Fibroblast of skin of scalp (primary cell): ENCODE measurements at regions not wholly inside any gene's neighbourhood (a gene's known extent, or its start where the extent isn't known, plus 50 kb on each side); places are given as distances from the start of the nearest gene placed in this dataset.
A peak's percentile ranks its signal among the peaks of the same experiment; 100 is the strongest.
"Not testable (repeated sequence)": the region's sequence is repeated elsewhere in the genome, so short reads cannot be mapped to it uniquely, and the experiment has no call there.

Source experiments
- DNase-seq: peaks from one replicate; pipeline ENCODE4 v3.0.0-alpha.2; 2013

GRCh38 chr6:84581494-84582259 lies 182.7 kb downstream of the TBX18 start:
- peak; percentile 77 for DNase-seq

- no peak for DNase-seq
These were observed 185.0 kb downstream of the TBX18 start for GRCh38 chr6:84579404-84579803.

GRCh38 chr6:84576029-84576428 lies 188.4 kb downstream of the TBX18 start:
- DNase-seq: no peak

- peak; percentile 50 for DNase-seq
These were observed 189.1 kb downstream of the TBX18 start for GRCh38 chr6:84575264-84575663.

GRCh38 chr6:84569882-84570281 lies 194.5 kb downstream of the TBX18 start:
- DNase-seq: no peak

DNA sequence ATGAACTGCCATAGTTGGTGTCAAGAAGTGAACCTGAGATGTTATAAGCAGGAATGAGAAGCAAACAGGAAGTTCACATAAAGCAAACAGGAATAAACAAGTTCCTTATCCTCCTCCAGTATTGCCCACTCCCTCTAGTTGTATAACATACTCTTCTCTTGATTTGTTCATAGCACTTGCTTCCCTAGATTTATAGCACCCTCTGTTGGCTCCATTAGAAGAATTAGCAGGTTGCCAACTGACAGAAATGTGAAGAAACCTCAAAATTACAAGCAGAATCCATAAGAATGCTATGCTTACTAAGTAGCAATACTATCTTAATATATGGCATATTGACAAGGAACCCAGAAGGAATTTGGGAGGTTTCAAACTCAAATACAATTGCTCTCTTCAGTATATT lies 195.4 kb downstream of the TBX18 start:
- peak; percentile 70 for DNase-seq

DNA sequence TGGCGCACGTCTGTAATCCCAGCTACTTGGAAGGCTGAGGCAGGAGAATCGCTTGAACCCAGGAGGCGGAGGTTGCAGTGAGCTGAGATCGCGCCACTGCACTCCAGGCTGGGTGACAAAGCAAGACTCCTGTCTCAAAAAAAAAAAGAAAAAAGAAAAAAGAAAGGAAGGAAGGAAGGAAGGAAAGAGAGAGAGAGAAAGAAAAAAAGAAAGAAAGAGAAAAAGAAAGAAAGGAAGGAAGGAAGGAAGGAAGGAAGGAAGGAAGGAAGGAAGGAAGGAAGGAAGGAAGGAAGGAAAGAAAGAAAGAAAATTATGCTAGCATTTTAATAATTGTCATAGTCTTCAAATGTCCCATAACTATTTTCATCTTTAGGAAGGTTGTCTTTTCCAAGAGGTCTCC lies 198.7 kb downstream of the TBX18 start:
- not testable (repeated sequence) for DNase-seq

DNA sequence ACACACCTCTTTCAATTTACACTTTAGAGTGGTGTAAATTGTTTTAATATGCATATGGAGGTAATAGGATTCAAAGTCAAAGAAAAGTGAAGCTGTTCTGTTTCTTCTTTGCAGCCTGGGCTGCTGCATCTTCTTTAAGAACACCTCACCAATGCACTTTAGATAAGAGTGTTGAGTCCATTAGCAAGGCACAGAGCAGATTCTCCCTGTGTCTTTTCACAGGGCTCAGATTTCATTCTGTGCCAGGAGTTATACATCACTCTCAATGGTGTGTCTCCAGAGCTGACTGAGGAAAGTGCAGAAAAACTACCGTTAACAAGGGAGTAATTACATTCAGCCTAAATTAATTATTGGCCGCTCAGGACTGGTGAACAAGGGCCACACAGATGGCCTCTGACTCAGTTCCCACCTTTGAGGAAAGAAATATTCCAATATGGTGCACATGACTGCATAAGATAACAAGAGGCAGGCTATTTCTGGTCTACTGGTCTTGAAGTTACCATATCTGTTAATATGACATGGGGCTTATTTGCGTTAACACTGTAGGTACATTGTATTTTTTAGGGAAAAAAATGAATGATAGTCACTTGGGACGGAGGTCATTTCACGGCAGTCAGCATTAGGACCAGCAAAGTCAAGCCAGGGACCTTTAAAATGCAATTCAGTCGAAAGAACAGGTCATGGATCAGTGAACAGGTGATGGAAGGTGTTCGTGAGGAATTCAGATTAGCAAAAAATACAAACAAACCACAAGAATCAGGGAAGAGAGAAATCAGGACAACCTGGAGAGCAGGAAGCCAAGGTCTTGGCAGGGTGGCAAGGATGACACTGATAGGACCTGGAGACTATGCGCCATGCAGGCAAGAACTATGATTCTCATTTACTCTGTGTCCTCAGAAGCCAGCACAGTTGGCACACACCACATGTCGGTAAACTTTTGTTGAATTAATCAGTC lies 203.7 kb downstream of the TBX18 start:
- DNase-seq: no peak

GRCh38 chr6:84556541-84557335 lies 207.7 kb downstream of the TBX18 start:
- DNase-seq: no peak

GRCh38 chr6:84554706-84555105 lies 209.7 kb downstream of the TBX18 start:
- peak; percentile 8 for DNase-seq

DNA sequence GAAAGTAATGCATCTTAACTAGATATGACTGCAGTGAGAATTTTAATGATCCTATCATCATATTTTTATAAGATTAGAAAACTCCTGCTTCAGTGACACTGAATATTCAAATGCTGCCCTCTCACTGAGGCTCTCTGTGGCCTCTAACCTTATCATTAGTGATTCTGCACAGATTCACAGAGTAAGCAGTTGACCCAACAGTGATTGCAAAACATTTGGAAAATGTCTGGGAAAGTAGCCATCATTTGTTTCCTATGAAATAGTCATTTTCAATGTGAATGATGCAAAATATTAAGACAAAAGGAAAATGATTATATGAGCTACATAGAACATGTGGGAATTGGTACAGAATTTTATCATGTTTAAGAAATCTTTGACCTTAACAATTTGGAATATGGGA lies 210.3 kb downstream of the TBX18 start:
- DNase-seq: peak; percentile 46

- no peak for DNase-seq
These were observed 210.9 kb downstream of the TBX18 start for GRCh38 chr6:84553527-84553926.

GRCh38 chr6:84551797-84552196 lies 212.6 kb downstream of the TBX18 start:
- no peak for DNase-seq

DNA sequence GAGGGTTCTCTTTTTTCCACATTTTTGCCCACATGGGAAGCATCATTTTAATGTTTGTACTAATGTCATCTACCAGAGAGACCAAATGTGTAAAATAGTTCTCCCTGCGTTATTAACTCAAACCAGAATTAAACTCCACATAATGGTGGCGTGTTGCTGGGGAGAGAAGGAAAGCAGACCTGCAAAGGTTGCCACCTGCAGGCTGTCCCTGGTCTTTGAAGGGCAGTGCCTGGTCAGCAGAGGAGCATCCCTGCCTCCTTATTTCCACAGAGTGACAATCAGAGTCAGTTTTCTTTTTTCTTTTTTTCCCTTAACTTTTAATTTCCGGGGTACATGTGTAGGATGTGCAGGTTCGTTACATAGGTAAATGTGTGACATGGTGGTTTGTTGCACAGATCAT lies 214.5 kb downstream of the TBX18 start:
- peak; percentile 2 for DNase-seq

GRCh38 chr6:84547341-84547801 lies 217.0 kb downstream of the TBX18 start:
- peak; percentile 57 for DNase-seq

DNA sequence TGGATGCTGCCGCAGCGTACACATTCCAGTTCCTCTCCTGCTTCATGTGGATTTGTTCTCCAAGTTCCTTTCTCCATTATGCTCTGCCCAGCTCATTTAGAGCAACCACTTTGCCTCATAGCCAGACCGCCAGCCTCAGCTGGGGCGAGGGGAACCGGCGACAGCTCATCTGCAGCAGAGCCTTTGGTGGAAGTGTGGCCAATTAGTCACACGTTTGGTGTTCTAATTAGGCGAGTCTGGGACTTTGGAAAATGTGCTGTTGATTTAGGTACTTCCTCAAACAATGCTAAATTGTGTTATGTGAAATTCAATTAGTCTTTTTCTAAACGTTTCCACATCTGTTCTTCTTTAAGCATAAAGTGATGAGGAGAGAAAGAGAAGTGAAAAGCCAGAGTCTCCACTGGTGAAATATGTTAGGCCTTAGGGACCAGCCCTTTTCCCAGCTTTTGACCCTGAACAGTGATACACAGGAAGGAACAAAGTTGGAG lies 217.9 kb downstream of the TBX18 start:
- peak; percentile 65 for DNase-seq

GRCh38 chr6:84539122-84539856 lies 225.1 kb downstream of the TBX18 start:
- no peak for DNase-seq

DNA sequence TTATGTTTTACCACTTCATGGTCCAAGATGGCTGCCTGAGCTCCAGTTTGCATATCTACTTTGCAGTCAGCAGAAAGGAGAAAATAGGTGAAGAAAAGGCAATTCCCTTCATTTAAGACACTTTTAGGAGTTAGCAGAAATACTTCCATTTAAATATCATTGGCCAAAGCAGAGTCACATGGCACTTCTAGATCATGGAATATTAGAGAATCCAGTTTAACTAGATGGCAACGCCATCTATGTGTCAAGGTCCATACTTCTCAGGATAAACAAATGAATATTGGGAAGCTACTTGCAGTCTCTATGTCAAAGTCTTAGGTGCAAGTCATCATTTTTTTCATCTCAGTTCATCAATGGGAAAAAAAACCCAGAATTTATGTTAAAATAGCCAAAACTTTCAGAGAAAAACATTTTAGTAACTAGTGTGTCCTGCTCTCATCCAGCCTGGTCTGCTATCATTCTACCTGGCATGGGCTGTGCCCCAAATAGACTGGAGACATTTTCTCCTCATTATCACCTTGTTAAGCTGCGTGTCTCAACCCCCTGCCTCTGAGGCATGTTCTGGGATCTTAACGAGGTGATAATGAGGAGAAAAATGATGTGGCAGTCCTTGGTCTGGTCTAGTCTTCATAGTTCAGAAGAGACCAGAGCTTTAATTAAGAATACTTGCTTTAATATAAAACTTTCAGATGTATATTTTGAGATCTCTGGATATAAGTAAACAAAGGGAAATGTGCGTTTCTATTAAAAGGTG lies 227.3 kb downstream of the TBX18 start:
- DNase-seq: no peak

GRCh38 chr6:84528201-84528600 lies 236.2 kb downstream of the TBX18 start:
- no peak for DNase-seq

GRCh38 chr6:84526631-84527030 lies 237.8 kb downstream of the TBX18 start:
- no peak for DNase-seq

GRCh38 chr6:84525907-84526306 lies 238.5 kb downstream of the TBX18 start:
- DNase-seq: no peak
